NCI-H2196 treated with DMSO at 0.1 percent for 48 hours (cell line): ENCODE measurements at regions not wholly inside any gene's neighbourhood (a gene's known extent, or its start where the extent isn't known, plus 50 kb on each side); places are given as distances from the start of the nearest gene placed in this dataset.

ENCODE experiments used
- DNase-seq: peaks from one replicate; lab custom pipeline; 2025; ENCODE audit not compliant: unreplicated experiment; lab: John Stamatoyannopoulos, UW

- DNase-seq, result no peak
These were observed 839.6 kb downstream of the ADGRL2 start for GRCh38 chr1:82640352-82640751.

GRCh38 chr1:82634266-82634665, 833.5 kb downstream of the ADGRL2 start:
- DNase-seq, result no peak

GRCh38 chr1:82632155-82632554, 831.4 kb downstream of the ADGRL2 start:
- DNase-seq, result no peak

GRCh38 chr1:82628887-82629286, 828.2 kb downstream of the ADGRL2 start:
- DNase-seq, result no peak

GRCh38 chr1:82625537-82625936, 824.8 kb downstream of the ADGRL2 start:
- DNase-seq, result no peak

- DNase-seq, result no peak
These were observed 820.3 kb downstream of the ADGRL2 start for GRCh38 chr1:82621076-82621475.

- no peak for DNase-seq
These were observed 813.4 kb downstream of the ADGRL2 start for GRCh38 chr1:82614090-82614489.

GRCh38 chr1:82612986-82613385, 812.3 kb downstream of the ADGRL2 start:
- no peak for DNase-seq

- no peak for DNase-seq
These were observed 805.8 kb downstream of the ADGRL2 start for GRCh38 chr1:82606546-82606945.

- no peak for DNase-seq
These were observed 803.8 kb downstream of the ADGRL2 start for GRCh38 chr1:82604524-82604923.

- DNase-seq, result no peak
These were observed 799.6 kb downstream of the ADGRL2 start for GRCh38 chr1:82600314-82600713.

GRCh38 chr1:82598812-82599211, 798.1 kb downstream of the ADGRL2 start:
- DNase-seq, result no peak

- DNase-seq, result no peak
These were observed 797.6 kb downstream of the ADGRL2 start for GRCh38 chr1:82598337-82598736.

- no peak for DNase-seq
These were observed 796.9 kb downstream of the ADGRL2 start for GRCh38 chr1:82597649-82598048.

- DNase-seq, result no peak
These were observed 796.4 kb downstream of the ADGRL2 start for GRCh38 chr1:82597141-82597540.

- no peak for DNase-seq
These were observed 792.8 kb downstream of the ADGRL2 start for GRCh38 chr1:82593561-82593960.

GRCh38 chr1:82589588-82589987, 788.9 kb downstream of the ADGRL2 start:
- no peak for DNase-seq

- DNase-seq, result no peak
These were observed 786.6 kb downstream of the ADGRL2 start for GRCh38 chr1:82587371-82587770.

- DNase-seq, result no peak
These were observed 785.7 kb downstream of the ADGRL2 start for GRCh38 chr1:82586473-82586872.

- no peak for DNase-seq
These were observed 781.6 kb downstream of the ADGRL2 start for GRCh38 chr1:82582347-82582746.

- no peak for DNase-seq
These were observed 777.5 kb downstream of the ADGRL2 start for GRCh38 chr1:82578086-82578726.

GRCh38 chr1:82567348-82567747, 766.6 kb downstream of the ADGRL2 start:
- DNase-seq, result no peak

GRCh38 chr1:82565546-82565945, 764.8 kb downstream of the ADGRL2 start:
- DNase-seq, result no peak
